ENCODE measurements at regions not wholly inside any gene's neighbourhood (a gene's known extent, or its start where the extent isn't known, plus 50 kb on each side); places are given as distances from the start of the nearest gene placed in this dataset.

DNA sequence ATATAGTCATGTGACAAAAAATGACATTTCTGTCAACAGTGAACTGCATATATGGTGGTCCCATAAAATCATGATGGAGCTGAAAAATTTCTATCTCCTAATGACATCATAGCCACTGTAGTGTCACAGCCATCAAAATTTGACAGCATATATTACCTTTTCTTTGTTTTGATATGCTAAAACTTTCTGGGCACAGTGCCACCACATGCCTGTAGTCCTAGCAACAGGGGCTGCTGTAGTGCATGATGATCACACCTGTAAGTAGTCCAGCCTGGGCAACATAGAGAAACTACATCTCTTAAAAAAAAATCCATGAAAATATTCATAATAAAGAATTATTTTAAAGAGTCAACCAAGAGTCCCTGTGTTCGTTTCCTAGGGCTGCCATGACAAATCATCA is 155.5 kb upstream of the SERTAD2 start:
- TF ChIP-seq POLR2A (IDR thresholded peaks at IDR 0.05), result no peak
- TF ChIP-seq, protein P1, sequence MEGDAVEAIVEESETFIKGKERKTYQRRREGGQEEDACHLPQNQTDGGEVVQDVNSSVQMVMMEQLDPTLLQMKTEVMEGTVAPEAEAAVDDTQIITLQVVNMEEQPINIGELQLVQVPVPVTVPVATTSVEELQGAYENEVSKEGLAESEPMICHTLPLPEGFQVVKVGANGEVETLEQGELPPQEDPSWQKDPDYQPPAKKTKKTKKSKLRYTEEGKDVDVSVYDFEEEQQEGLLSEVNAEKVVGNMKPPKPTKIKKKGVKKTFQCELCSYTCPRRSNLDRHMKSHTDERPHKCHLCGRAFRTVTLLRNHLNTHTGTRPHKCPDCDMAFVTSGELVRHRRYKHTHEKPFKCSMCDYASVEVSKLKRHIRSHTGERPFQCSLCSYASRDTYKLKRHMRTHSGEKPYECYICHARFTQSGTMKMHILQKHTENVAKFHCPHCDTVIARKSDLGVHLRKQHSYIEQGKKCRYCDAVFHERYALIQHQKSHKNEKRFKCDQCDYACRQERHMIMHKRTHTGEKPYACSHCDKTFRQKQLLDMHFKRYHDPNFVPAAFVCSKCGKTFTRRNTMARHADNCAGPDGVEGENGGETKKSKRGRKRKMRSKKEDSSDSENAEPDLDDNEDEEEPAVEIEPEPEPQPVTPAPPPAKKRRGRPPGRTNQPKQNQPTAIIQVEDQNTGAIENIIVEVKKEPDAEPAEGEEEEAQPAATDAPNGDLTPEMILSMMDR (IDR thresholded peaks at IDR 0.05), result no peak
